ENCODE measurements at regions not wholly inside any gene's neighbourhood (a gene's known extent, or its start where the extent isn't known, plus 50 kb on each side); places are given as distances from the start of the nearest gene placed in this dataset.

GRCh38 chr2:20552847-20553246 is 98.1 kb downstream of the HS1BP3 start:
- H4K20me1 ChIP-seq (ENCODE audit: low read length): no peaks in the 10 kb centered on the region
- no peaks in the 10 kb centered on the region for H3K4me1 ChIP-seq (ENCODE audit: insufficient read depth, low read length)
- no TSS peak for BruUV-seq (replicated peaks)
- no peaks in the 10 kb centered on the region for H3K9me2 ChIP-seq (replicated peaks; ENCODE audit: low read length)
- H3K79me2 ChIP-seq (ENCODE audit: low read length): no peaks in the 10 kb centered on the region
- no peak overlapping the region for H3K9ac ChIP-seq (ENCODE audit: low read length)
- ChIA-PET POLR2A (ENCODE audit: unreplicated experiment) (interaction anchor here (0.6 kb wide), 1 partner anchor 113 kb away, joined by 12 read pairs; no protein-coding TSS in a partner anchor), CTCF (no interaction called here)
- H3K4me2 ChIP-seq (ENCODE audit: low read length): no peak overlapping the region
- H3K4me3 ChIP-seq (ENCODE audit: low read length): no peak overlapping the region
- H3F3A ChIP-seq (ENCODE audit: low read length, unreplicated experiment): no peaks in the 10 kb centered on the region
- H3K27ac ChIP-seq (ENCODE audit: low read length): no peak overlapping the region
- no peaks in the 10 kb centered on the region for H3K9me3 ChIP-seq (ENCODE audit: low read length)
- H3K36me3 ChIP-seq (ENCODE audit: low read depth, low read length): no peaks in the 10 kb centered on the region
- intact Hi-C loops (cut with micrococcal nuclease): no loop called here
- TF ChIP-seq EZH2 (IDR thresholded peaks at IDR 0.05; ENCODE audit: low read length, unreplicated experiment) (no peak), CTCF (conservative IDR thresholded peaks at IDR 0.05; ENCODE audit: low read depth, low read length) (no peak), EZH2phosphoT487 (IDR thresholded peaks at IDR 0.05; ENCODE audit: borderline replicate concordance, low read length) (no peak)
- DNase-seq (no peak), ATAC-seq (no peak)
- H3K27me3 ChIP-seq (ENCODE audit: low read length): no peaks in the 10 kb centered on the region
- H2AFZ ChIP-seq (ENCODE audit: low read length): no peak overlapping the region

GRCh38 chr2:20553580-20553979 is 97.3 kb downstream of the HS1BP3 start:
- H3K36me3 ChIP-seq (ENCODE audit: low read depth, low read length): no peaks in the 10 kb centered on the region
- POLR2A ChIA-PET (ENCODE audit: unreplicated experiment): interaction anchor here (0.6 kb wide), 1 partner anchor 114 kb away, joined by 12 read pairs; no protein-coding TSS in a partner anchor
- TF ChIP-seq EZH2phosphoT487 (IDR thresholded peaks at IDR 0.05; ENCODE audit: borderline replicate concordance, low read length) (no peak), EZH2 (IDR thresholded peaks at IDR 0.05; ENCODE audit: low read length, unreplicated experiment) (no peak), CTCF (conservative IDR thresholded peaks at IDR 0.05; ENCODE audit: low read depth, low read length) (no peak)
- no TSS peak for BruUV-seq (replicated peaks)
- H3F3A ChIP-seq (ENCODE audit: low read length, unreplicated experiment): no peaks in the 10 kb centered on the region
- no peak overlapping the region for H3K27ac ChIP-seq (ENCODE audit: low read length)
- no peak overlapping the region for H3K4me3 ChIP-seq (ENCODE audit: low read length)
- H3K4me1 ChIP-seq (ENCODE audit: insufficient read depth, low read length): no peaks in the 10 kb centered on the region
- H3K9ac ChIP-seq (ENCODE audit: low read length): no peak overlapping the region
- H3K9me3 ChIP-seq (ENCODE audit: low read length): no peaks in the 10 kb centered on the region
- H3K27me3 ChIP-seq (ENCODE audit: low read length): no peaks in the 10 kb centered on the region
- H4K20me1 ChIP-seq (ENCODE audit: low read length): no peaks in the 10 kb centered on the region
- no peaks in the 10 kb centered on the region for H3K9me2 ChIP-seq (replicated peaks; ENCODE audit: low read length)
- H2AFZ ChIP-seq (ENCODE audit: low read length): no peak overlapping the region
- H3K79me2 ChIP-seq (ENCODE audit: low read length): no peaks in the 10 kb centered on the region
- DNase-seq: no peak
- CTCF ChIA-PET: no interaction called here
- intact Hi-C loops (cut with micrococcal nuclease): no loop called here
- H3K4me2 ChIP-seq (ENCODE audit: low read length): no peak overlapping the region
- ATAC-seq: no peak

GRCh38 chr2:20555954-20556353 is 94.9 kb downstream of the HS1BP3 start:
- TF ChIP-seq EZH2 (IDR thresholded peaks at IDR 0.05; ENCODE audit: low read length, unreplicated experiment) (no peak), CTCF (conservative IDR thresholded peaks at IDR 0.05; ENCODE audit: low read depth, low read length) (no peak), EZH2phosphoT487 (IDR thresholded peaks at IDR 0.05; ENCODE audit: borderline replicate concordance, low read length) (no peak)
- H3K4me3 ChIP-seq (ENCODE audit: low read length): no peak overlapping the region
- H3K9ac ChIP-seq (ENCODE audit: low read length): no peak overlapping the region
- no peak overlapping the region for H3K27ac ChIP-seq (ENCODE audit: low read length)
- no peaks in the 10 kb centered on the region for H4K20me1 ChIP-seq (ENCODE audit: low read length)
- no peak overlapping the region for H3K4me2 ChIP-seq (ENCODE audit: low read length)
- no peaks in the 10 kb centered on the region for H3F3A ChIP-seq (ENCODE audit: low read length, unreplicated experiment)
- no peaks in the 10 kb centered on the region for H3K79me2 ChIP-seq (ENCODE audit: low read length)
- no peaks in the 10 kb centered on the region for H3K9me2 ChIP-seq (replicated peaks; ENCODE audit: low read length)
- intact Hi-C loops (cut with micrococcal nuclease): no loop called here
- CTCF ChIA-PET: no interaction called here
- H3K36me3 ChIP-seq (ENCODE audit: low read depth, low read length): no peaks in the 10 kb centered on the region
- H3K27me3 ChIP-seq (ENCODE audit: low read length): no peaks in the 10 kb centered on the region
- POLR2A ChIA-PET (ENCODE audit: unreplicated experiment): no interaction called here
- H2AFZ ChIP-seq (ENCODE audit: low read length): no peak overlapping the region
- no peaks in the 10 kb centered on the region for H3K4me1 ChIP-seq (ENCODE audit: insufficient read depth, low read length)
- H3K9me3 ChIP-seq (ENCODE audit: low read length): no peaks in the 10 kb centered on the region
- no TSS peak for BruUV-seq (replicated peaks)
- ATAC-seq (no peak), DNase-seq (no peak)

Data from PC-3 (cell line).